IMR-90 (cell line): ENCODE measurements at regions not wholly inside any gene's neighbourhood (a gene's known extent, or its start where the extent isn't known, plus 50 kb on each side); places are given as distances from the start of the nearest gene placed in this dataset.

ENCODE experiments used
- ATAC-seq: fragments of 200-7000 bp; cut with Tn5 transposase; 2 replicates; pipeline ENCODE4 v1.9.1; 2020; ENCODE audit warnings: low read depth, mild to moderate bottlenecking, moderate library complexity
- BruUV-seq: library from RNA; stranded (reverse); fragments of 400-500 nt; replicated peaks from 2 replicates; lab custom pipeline; 2021; lab: Mats Ljungman, UMichigan
- CTCF ChIA-PET: fragments of 300-600 bp; formaldehyde crosslinking; extraction: SDS; loops from one replicate; lab custom pipeline; 2021; ENCODE audit warnings: antibody characterized with exemption; lab: Yijun Ruan, JAX
- POLR2A ChIA-PET: fragments of 300-600 bp; sonication (Branson Sonifier 250); formaldehyde crosslinking; loops from one replicate; lab custom pipeline; 2022; ENCODE audit warnings: antibody characterized with exemption; ENCODE audit not compliant: unreplicated experiment; lab: Charles Lee
- DNase-seq: peaks from one replicate; pipeline ENCODE4 v3.0.0; 2013
- H2AFZ ChIP-seq: replicated peaks from 2 replicates; pipeline ENCODE3; 2013; ENCODE audit warnings: low read length, mild to moderate bottlenecking; ENCODE audit not compliant: poor library complexity
- H2AK5ac ChIP-seq: 2 replicates; pipeline ENCODE4 v1.6.1; 2013; ENCODE audit warnings: low read depth, low read length, inconsistent platforms
- H2AK9ac ChIP-seq: replicated peaks from 2 replicates; pipeline ENCODE3; 2013; ENCODE audit warnings: mild to moderate bottlenecking, low read depth, low read length, moderate library complexity; ENCODE audit not compliant: poor library complexity
- H2BK120ac ChIP-seq: 2 replicates; pipeline ENCODE4 v1.6.1; 2013; ENCODE audit warnings: low read depth, low read length, inconsistent platforms
- H2BK15ac ChIP-seq: 3 replicates; pipeline ENCODE4 v1.6.1; 2013; ENCODE audit warnings: low read depth, low read length, inconsistent platforms
- H2BK20ac ChIP-seq: 2 replicates; pipeline ENCODE4 v1.6.1; 2013; ENCODE audit warnings: low read depth, mild to moderate bottlenecking, inconsistent platforms, low read length, moderate library complexity
- H2BK5ac ChIP-seq: 2 replicates; pipeline ENCODE4 v1.6.1; 2013; ENCODE audit warnings: mild to moderate bottlenecking, low read depth, low read length, inconsistent platforms; ENCODE audit not compliant: poor library complexity, severe bottlenecking
- H3K14ac ChIP-seq: replicated peaks from 2 replicates; pipeline ENCODE4 v1.6.1; 2013; ENCODE audit warnings: low read depth, low read length, inconsistent platforms
- H3K18ac ChIP-seq: 2 replicates; pipeline ENCODE4 v1.6.1; 2013; ENCODE audit warnings: low read depth, low read length, control low read depth
- H3K23ac ChIP-seq: 2 replicates; pipeline ENCODE4 v1.6.1; 2013; ENCODE audit warnings: low read depth, low read length, inconsistent platforms
- H3K27ac ChIP-seq: 2 replicates; pipeline ENCODE4 v1.5.1; 2013; ENCODE audit warnings: mild to moderate bottlenecking, control low read depth, low read length; ENCODE audit not compliant: insufficient read depth
- H3K27me3 ChIP-seq: 2 replicates; pipeline ENCODE4 v1.6.1; 2013; ENCODE audit warnings: low read length; ENCODE audit not compliant: control insufficient read depth, insufficient read depth
- H3K36me3 ChIP-seq: 2 replicates; pipeline ENCODE4 v1.6.1; 2013; ENCODE audit warnings: low read length, mixed read lengths; ENCODE audit not compliant: control insufficient read depth, insufficient read depth
- H3K4ac ChIP-seq: 2 replicates; pipeline ENCODE4 v1.6.1; 2013; ENCODE audit warnings: low read depth, low read length, inconsistent platforms
- H3K4me1 ChIP-seq: 2 replicates; pipeline ENCODE4 v1.6.1; 2013; ENCODE audit warnings: low read length, mixed read lengths; ENCODE audit not compliant: control insufficient read depth, insufficient read depth
- H3K4me2 ChIP-seq: 2 replicates; pipeline ENCODE4 v1.6.1; 2013; ENCODE audit warnings: low read depth, mild to moderate bottlenecking, control low read depth, low read length, moderate library complexity
- H3K4me3 ChIP-seq: 2 replicates; pipeline ENCODE4 v1.5.1; 2013; ENCODE audit warnings: low read depth, mild to moderate bottlenecking, control low read depth, low read length, moderate library complexity; ENCODE audit not compliant: insufficient read depth
- H3K56ac ChIP-seq: 2 replicates; pipeline ENCODE4 v1.6.1; 2013; ENCODE audit warnings: low read length, inconsistent platforms; ENCODE audit not compliant: insufficient read depth; ENCODE audit errors: extremely low read depth
- H3K79me1 ChIP-seq, 2 experiments: 2 replicates each; pipeline ENCODE4 v1.6.1; 2013; ENCODE audit warnings: low read length in 2 of 2, inconsistent platforms in 1 of 2, low read depth in 1 of 2
- H3K9ac ChIP-seq: 2 replicates; pipeline ENCODE4 v1.6.1; 2013; ENCODE audit warnings: low read depth, low read length, control low read depth
- H3K9me1 ChIP-seq: 2 replicates; pipeline ENCODE4 v1.6.1; 2013; ENCODE audit warnings: low read length, inconsistent platforms; ENCODE audit not compliant: insufficient read depth
- H3K9me3 ChIP-seq: 2 replicates; pipeline ENCODE4 v1.6.1; 2013; ENCODE audit warnings: low read length; ENCODE audit not compliant: control insufficient read depth, insufficient read depth
- H4K20me1 ChIP-seq: 2 replicates; pipeline ENCODE4 v1.6.1; 2013; ENCODE audit warnings: low read length, inconsistent platforms; ENCODE audit not compliant: insufficient read depth
- H4K5ac ChIP-seq: 2 replicates; pipeline ENCODE4 v1.6.1; 2013; ENCODE audit warnings: mild to moderate bottlenecking, low read depth, low read length, control low read depth
- H4K8ac ChIP-seq, 2 experiments: 2 replicates each; pipeline ENCODE4 v1.6.1; 2013; ENCODE audit warnings: low read depth in 2 of 2, low read length in 2 of 2, control low read depth in 1 of 2, inconsistent platforms in 1 of 2
- H4K91ac ChIP-seq: 2 replicates; pipeline ENCODE4 v1.6.1; 2013; ENCODE audit warnings: low read depth, low read length, inconsistent platforms; ENCODE audit not compliant: insufficient read depth
- CHD1 ChIP-seq: IDR thresholded peaks from 2 replicates; pipeline ENCODE4 v1.6.1; 2012; ENCODE audit warnings: low read depth, low read length, improper control_type of control experiment
- CTCF ChIP-seq: conservative IDR thresholded peaks from 2 replicates; pipeline ENCODE4 v1.5.1; 2012; ENCODE audit warnings: mild to moderate bottlenecking, low read depth, low read length, improper control_type of control experiment
- MXI1 ChIP-seq: IDR thresholded peaks from 2 replicates; pipeline ENCODE4 v1.6.1; 2012; ENCODE audit warnings: low read depth, mild to moderate bottlenecking, low read length, moderate library complexity, borderline replicate concordance
- NFE2L2 ChIP-seq: fragments of 150-350 bp; IDR thresholded peaks from 2 replicates; pipeline ENCODE4 v1.6.1; 2016; ENCODE audit warnings: low read depth, mild to moderate bottlenecking, low read length
- RAD21 ChIP-seq: IDR thresholded peaks from 2 replicates; pipeline ENCODE4 v1.6.1; 2012; ENCODE audit warnings: low read length, improper control_type of control experiment
- RCOR1 ChIP-seq: IDR thresholded peaks from 2 replicates; pipeline ENCODE4 v1.6.1; 2012; ENCODE audit warnings: mild to moderate bottlenecking, low read length, improper control_type of control experiment; ENCODE audit not compliant: insufficient replicate concordance
- RFX5 ChIP-seq: IDR thresholded peaks from 2 replicates; pipeline ENCODE4 v1.8.0; 2012; ENCODE audit warnings: low read depth, mild to moderate bottlenecking, low read length, moderate library complexity
- SMC3 ChIP-seq: fragments of 150-350 bp; IDR thresholded peaks from 2 replicates; pipeline ENCODE4 v1.6.1; 2016; ENCODE audit warnings: low read depth, mild to moderate bottlenecking, antibody characterized with exemption, low read length, moderate library complexity
- whole genome bisulfite sequencing, 2 experiments: methylation state at CpG; one replicate each; pipeline versions ENCODE4 v1.1.5 to v1.1.7; 2013; ENCODE audit warnings: missing lambda C conversion rate in 2 of 2; ENCODE audit not compliant: insufficient read length in 1 of 2; ENCODE audit errors: extremely low coverage in 2 of 2; 5-methylcytosine and 5-hydroxymethylcytosine counted together
- dilution Hi-C: fragments of 300-500 bp; cut with HindIII; formaldehyde crosslinking; loops from one replicate; pipeline ENCODE4 v1.14.3; 2018; ENCODE audit warnings: low sequenced_read_pairs; ENCODE audit not compliant: unreplicated experiment
- in situ Hi-C: fragments of 300-500 bp; cut with MboI; formaldehyde crosslinking; loops from 3 replicates; pipeline ENCODE4 v1.14.3; 2019; ENCODE audit warnings: low sequenced_read_pairs, inconsistent platforms, mixed read lengths
- intact Hi-C: fragments of 100-400 bp; cut with micrococcal nuclease; formaldehyde crosslinking; loops from 2 replicates; pipeline ENCODE4 v1.10.0; 2022

- H2AK9ac ChIP-seq, result no peak overlapping the region
- H3K36me3 ChIP-seq, result no peaks in the 10 kb centered on the region
- H2BK120ac ChIP-seq, result no peak overlapping the region
- H3K56ac ChIP-seq, result no peak overlapping the region
- no peak overlapping the region for H3K9ac ChIP-seq
- H3K27me3 ChIP-seq, result no peaks in the 10 kb centered on the region
- H4K8ac ChIP-seq, result no peak overlapping the region
- no peaks in the 10 kb centered on the region for H4K20me1 ChIP-seq
- ATAC-seq (no peak), DNase-seq (no peak)
- no CpG with 5 or more reads among the region's 4 CpGs for WGBS, 2 experiments
- peaks cover 4% of the 10 kb centered on the region for H3K9me3 ChIP-seq
- H4K5ac ChIP-seq, result no peak overlapping the region
- dilution Hi-C loops, result no loop called here
- intact Hi-C loops, result no loop called here
- H3K79me1 ChIP-seq, result no peaks in the 10 kb centered on the region
- no peak overlapping the region for H3K4ac ChIP-seq
- ChIA-PET POLR2A (no interaction called here), CTCF (interaction anchor here (0.6 kb wide), 1 partner anchor 1840 kb away, joined by 6 read pairs; no protein-coding TSS in a partner anchor)
- H3K18ac ChIP-seq, result no peak overlapping the region
- H3K4me3 ChIP-seq, result no peak overlapping the region
- H3K23ac ChIP-seq, result no peak overlapping the region
- in situ Hi-C loops, result no loop called here
- no peak overlapping the region for H2AFZ ChIP-seq
- no peak for TF ChIP-seq SMC3
- TF ChIP-seq CTCF, result no peak
- no peak for TF ChIP-seq RAD21
- no peak for TF ChIP-seq RFX5
- no peak for TF ChIP-seq CHD1
- TF ChIP-seq MXI1, result no peak
- no peak for TF ChIP-seq NFE2L2
- no peak for TF ChIP-seq RCOR1
- H3K4me1 ChIP-seq, result no peaks in the 10 kb centered on the region
- H3K4me2 ChIP-seq, result no peak overlapping the region
- no peak overlapping the region for H3K27ac ChIP-seq
- H3K9me1 ChIP-seq, result no peaks in the 10 kb centered on the region
- H3K14ac ChIP-seq, result no peak overlapping the region
- H2BK5ac ChIP-seq, result no peak overlapping the region
- no TSS peak for BruUV-seq
- H2BK15ac ChIP-seq, result no peak overlapping the region
- H2AK5ac ChIP-seq, result no peak overlapping the region
- no peak overlapping the region for H2BK20ac ChIP-seq
- no peak overlapping the region for H4K91ac ChIP-seq
These were observed 576.7 kb upstream of the ADAMTS16 start for GRCh38 chr5:4563400-4563799.
